SK-N-SH treated with all-trans-retinoic acid at 6 μM for 48 hours (cell line): ENCODE measurements at regions not wholly inside any gene's neighbourhood (a gene's known extent, or its start where the extent isn't known, plus 50 kb on each side); places are given as distances from the start of the nearest gene placed in this dataset.

Experiments
- CSDC2 ChIP-seq: fragments of 250-450 bp; sonication (Bioruptor Pico); IDR thresholded peaks from 2 replicates; pipeline ENCODE4 v1.5.0; 2020; ENCODE audit warnings: mild to moderate bottlenecking, moderate library complexity
- POU6F1 ChIP-seq: fragments of 250-450 bp; sonication (Bioruptor Pico); IDR thresholded peaks from 2 replicates; pipeline ENCODE4 v1.8.0; 2021; ENCODE audit warnings: low read depth, mild to moderate bottlenecking, moderate library complexity, borderline replicate concordance
- TSHZ2 ChIP-seq: fragments of 250-450 bp; sonication (Bioruptor Pico); IDR thresholded peaks from 2 replicates; pipeline ENCODE4 v1.5.0; 2020; ENCODE audit warnings: mild to moderate bottlenecking, moderate library complexity
- ZC3H10 ChIP-seq: fragments of 250-450 bp; sonication (Bioruptor Pico); IDR thresholded peaks from 2 replicates; pipeline ENCODE4 v1.5.1; 2021; ENCODE audit warnings: mild to moderate bottlenecking, moderate library complexity

- TF ChIP-seq TSHZ2 (CRISPR knock-in tag): no peak
- no peak for TF ChIP-seq POU6F1 (CRISPR knock-in tag)
- TF ChIP-seq CSDC2: no peak
- TF ChIP-seq ZC3H10 (CRISPR knock-in tag): no peak
Measured at GRCh38 chr7:85682833-85683620, 496.2 kb upstream of the SEMA3D start.
